ENCODE measurements at regions not wholly inside any gene's neighbourhood (a gene's known extent, or its start where the extent isn't known, plus 50 kb on each side); places are given as distances from the start of the nearest gene placed in this dataset.

DNA sequence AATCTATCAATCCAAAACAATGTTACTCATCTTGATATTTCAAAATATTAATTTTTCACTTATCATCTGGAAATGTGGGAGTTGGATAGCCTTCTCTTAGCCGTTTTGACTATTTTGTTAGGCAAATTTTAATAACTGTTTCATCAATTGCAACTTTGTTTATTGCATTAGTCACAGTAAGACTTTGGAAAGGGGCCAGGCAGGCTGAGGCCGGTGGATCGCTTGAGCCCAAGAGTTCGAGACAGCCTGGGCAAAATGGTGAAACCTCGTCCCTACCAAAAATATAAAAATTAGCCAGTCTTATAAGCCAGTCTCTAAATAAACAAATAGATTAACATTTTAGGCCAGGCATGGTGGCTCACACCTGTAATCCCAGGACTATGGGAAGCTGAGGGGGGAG lies 113.0 kb upstream of the NR5A2 start:
- no peak for TF ChIP-seq EP300 (IDR thresholded peaks at IDR 0.05)
- TF ChIP-seq, protein P1, sequence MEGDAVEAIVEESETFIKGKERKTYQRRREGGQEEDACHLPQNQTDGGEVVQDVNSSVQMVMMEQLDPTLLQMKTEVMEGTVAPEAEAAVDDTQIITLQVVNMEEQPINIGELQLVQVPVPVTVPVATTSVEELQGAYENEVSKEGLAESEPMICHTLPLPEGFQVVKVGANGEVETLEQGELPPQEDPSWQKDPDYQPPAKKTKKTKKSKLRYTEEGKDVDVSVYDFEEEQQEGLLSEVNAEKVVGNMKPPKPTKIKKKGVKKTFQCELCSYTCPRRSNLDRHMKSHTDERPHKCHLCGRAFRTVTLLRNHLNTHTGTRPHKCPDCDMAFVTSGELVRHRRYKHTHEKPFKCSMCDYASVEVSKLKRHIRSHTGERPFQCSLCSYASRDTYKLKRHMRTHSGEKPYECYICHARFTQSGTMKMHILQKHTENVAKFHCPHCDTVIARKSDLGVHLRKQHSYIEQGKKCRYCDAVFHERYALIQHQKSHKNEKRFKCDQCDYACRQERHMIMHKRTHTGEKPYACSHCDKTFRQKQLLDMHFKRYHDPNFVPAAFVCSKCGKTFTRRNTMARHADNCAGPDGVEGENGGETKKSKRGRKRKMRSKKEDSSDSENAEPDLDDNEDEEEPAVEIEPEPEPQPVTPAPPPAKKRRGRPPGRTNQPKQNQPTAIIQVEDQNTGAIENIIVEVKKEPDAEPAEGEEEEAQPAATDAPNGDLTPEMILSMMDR (IDR thresholded peaks at IDR 0.05) = no peak
- no peak for TF ChIP-seq POLR2A (IDR thresholded peaks at IDR 0.05)

Data from sigmoid colon (tissue), 4 donors.